H9 (cell line): ENCODE measurements at regions not wholly inside any gene's neighbourhood (a gene's known extent, or its start where the extent isn't known, plus 50 kb on each side); places are given as distances from the start of the nearest gene placed in this dataset.

ENCODE experiments used
- DNase-seq: peaks from one replicate; pipeline ENCODE4 v3.0.0-alpha.2; 2017
- H2AFZ ChIP-seq: one replicate; pipeline ENCODE4 v1.6.1; 2013; ENCODE audit warnings: mild to moderate bottlenecking, low read length, control low read depth, moderate library complexity
- H2AK5ac ChIP-seq: 2 replicates; pipeline ENCODE4 v1.6.1; 2013; ENCODE audit warnings: low read length, control low read depth, mixed read lengths; ENCODE audit not compliant: insufficient read length
- H2BK120ac ChIP-seq: one replicate; pipeline ENCODE4 v1.6.1; 2013; ENCODE audit warnings: low read depth, mild to moderate bottlenecking, low read length, control low read depth, inconsistent platforms; ENCODE audit not compliant: poor library complexity, severe bottlenecking
- H2BK12ac ChIP-seq: 2 replicates; pipeline ENCODE4 v1.6.1; 2013; ENCODE audit warnings: low read length, control low read depth, mixed read lengths, low read depth; ENCODE audit not compliant: insufficient read length
- H2BK15ac ChIP-seq: 2 replicates; pipeline ENCODE4 v1.6.1; 2013; ENCODE audit warnings: low read depth, low read length, control low read depth
- H2BK20ac ChIP-seq: one replicate; pipeline ENCODE4 v1.6.1; 2013; ENCODE audit warnings: low read depth, mild to moderate bottlenecking, low read length, control low read depth, inconsistent platforms; ENCODE audit not compliant: poor library complexity, severe bottlenecking
- H2BK5ac ChIP-seq: 2 replicates; pipeline ENCODE4 v1.6.1; 2013; ENCODE audit warnings: low read length, control low read depth, mixed read lengths; ENCODE audit not compliant: insufficient read length
- H3K14ac ChIP-seq: 2 replicates; pipeline ENCODE4 v1.6.1; 2013; ENCODE audit warnings: low read length, control low read depth; ENCODE audit not compliant: insufficient read depth
- H3K18ac ChIP-seq: 2 replicates; pipeline ENCODE4 v1.6.1; 2013; ENCODE audit warnings: low read depth, mild to moderate bottlenecking, mixed read lengths, low read length, control low read depth; ENCODE audit not compliant: insufficient read length
- H3K23ac ChIP-seq: 2 replicates; pipeline ENCODE4 v1.6.1; 2013; ENCODE audit warnings: low read length, control low read depth, mixed read lengths, low read depth; ENCODE audit not compliant: insufficient read length
- H3K23me2 ChIP-seq: 2 replicates; pipeline ENCODE4 v1.6.1; 2013; ENCODE audit warnings: low read depth, mild to moderate bottlenecking, mixed read lengths, low read length, control low read depth; ENCODE audit not compliant: insufficient read length, poor library complexity, severe bottlenecking
- H3K27ac ChIP-seq: 2 replicates; pipeline ENCODE4 v1.5.1; 2013; ENCODE audit warnings: low read length, control low read depth, mixed read lengths, low read depth; ENCODE audit not compliant: insufficient read length
- H3K27me3 ChIP-seq: 2 replicates; pipeline ENCODE4 v1.6.1; 2013; ENCODE audit warnings: low read length, control low read depth, inconsistent platforms; ENCODE audit not compliant: insufficient read depth
- H3K4ac ChIP-seq: 2 replicates; pipeline ENCODE4 v1.6.1; 2013; ENCODE audit warnings: low read depth, mild to moderate bottlenecking, control low read depth, inconsistent platforms, low read length, moderate library complexity
- H3K4me1 ChIP-seq: 2 replicates; pipeline ENCODE4 v1.6.1; 2013; ENCODE audit warnings: low read length, control low read depth, inconsistent platforms; ENCODE audit not compliant: insufficient read depth
- H3K4me2 ChIP-seq: 2 replicates; pipeline ENCODE4 v1.6.1; 2013; ENCODE audit warnings: low read length, control low read depth, mixed read lengths; ENCODE audit not compliant: insufficient read length, insufficient read depth
- H3K56ac ChIP-seq: 2 replicates; pipeline ENCODE4 v1.6.1; 2013; ENCODE audit warnings: low read depth, mild to moderate bottlenecking, mixed read lengths, low read length, control low read depth; ENCODE audit not compliant: insufficient read length
- H3K79me1 ChIP-seq: 2 replicates; pipeline ENCODE4 v1.6.1; 2013; ENCODE audit warnings: low read depth, mild to moderate bottlenecking, moderate library complexity, low read length, control low read depth, inconsistent platforms; ENCODE audit not compliant: insufficient read depth, poor library complexity, severe bottlenecking
- H3K79me2 ChIP-seq: 2 replicates; pipeline ENCODE4 v1.6.1; 2013; ENCODE audit warnings: low read length, control low read depth, inconsistent platforms; ENCODE audit not compliant: insufficient read depth
- H3K9ac ChIP-seq: 2 replicates; pipeline ENCODE4 v1.6.1; 2013; ENCODE audit warnings: low read length, control low read depth, mixed read lengths; ENCODE audit not compliant: insufficient read length; ENCODE audit errors: extremely low read depth
- H3K9me3 ChIP-seq: one replicate; pipeline ENCODE4 v1.6.1; 2013; ENCODE audit warnings: low read depth, low read length, inconsistent platforms; ENCODE audit not compliant: control insufficient read depth
- H3T11ph ChIP-seq: one replicate; pipeline ENCODE4 v1.6.1; 2013; ENCODE audit warnings: mild to moderate bottlenecking, low read length, control low read depth, inconsistent platforms
- H4K20me1 ChIP-seq: one replicate; pipeline ENCODE4 v1.6.1; 2013; ENCODE audit not compliant: control insufficient read depth, insufficient read length, insufficient read depth
- H4K5ac ChIP-seq: 2 replicates; pipeline ENCODE4 v1.6.1; 2013; ENCODE audit warnings: low read depth, mild to moderate bottlenecking, mixed read lengths, low read length, control low read depth; ENCODE audit not compliant: insufficient read length
- H4K8ac ChIP-seq: replicated peaks from 2 replicates; pipeline ENCODE4 v1.6.1; 2013; ENCODE audit warnings: low read length, control low read depth, mixed read lengths, low read depth; ENCODE audit not compliant: insufficient read length
- H4K91ac ChIP-seq: 2 replicates; pipeline ENCODE4 v1.6.1; 2013; ENCODE audit warnings: low read depth, mild to moderate bottlenecking, moderate library complexity, mixed read lengths, low read length, control low read depth; ENCODE audit not compliant: insufficient read length
- H3K27ac Mint-ChIP-seq, 3 experiments: 2 replicates in 2 of 3; 3 replicates in 1 of 3; pipeline ENCODE4 v1.8.0; 2020 to 2021; ENCODE audit warnings: mixed read lengths in 3 of 3, mild to moderate bottlenecking in 1 of 3, moderate library complexity in 1 of 3
- H3K27me3 Mint-ChIP-seq: 2 replicates; pipeline ENCODE4 v1.8.0; 2021; ENCODE audit warnings: low read depth, mild to moderate bottlenecking, moderate library complexity, mixed read lengths
- H3K36me3 Mint-ChIP-seq, 3 experiments: 2 replicates in 2 of 3; 3 replicates in 1 of 3; pipeline ENCODE4 v1.8.0; 2020 to 2021; ENCODE audit warnings: low read depth in 3 of 3, mixed read lengths in 3 of 3; ENCODE audit not compliant: insufficient read depth in 1 of 3
- H3K4me1 Mint-ChIP-seq, 2 experiments: 2 replicates each; pipeline ENCODE4 v1.8.0; 2020; ENCODE audit warnings: mixed read lengths in 2 of 2
- H3K4me3 Mint-ChIP-seq, 2 experiments: 2 replicates in 1 of 2; 3 replicates in 1 of 2; pipeline ENCODE4 v1.8.0; 2020 to 2021; ENCODE audit warnings: mild to moderate bottlenecking in 2 of 2, mixed read lengths in 2 of 2, moderate library complexity in 1 of 2
- H3K9me3 Mint-ChIP-seq, 2 experiments: 2 replicates in 1 of 2; 3 replicates in 1 of 2; pipeline ENCODE4 v1.8.0; 2020; ENCODE audit warnings: mild to moderate bottlenecking in 2 of 2, mixed read lengths in 2 of 2, moderate library complexity in 1 of 2
- WGBS: extraction: QIAGEN DNeasy Blood & Tissue Kit; methylation state at CpG from one replicate; pipeline ENCODE4 v1.1.7; 2013; ENCODE audit warnings: missing lambda C conversion rate, low lambda C conversion rate, mixed read lengths; ENCODE audit not compliant: insufficient read length; ENCODE audit errors: extremely low coverage; 5-methylcytosine and 5-hydroxymethylcytosine counted together
- TF ChIP-seq, protein P1 (sequence below): fragments of 200-600 bp; sonication (generic); conservative IDR thresholded peaks from 3 replicates; pipeline ENCODE4 v1.8.0; 2021; ENCODE audit warnings: antibody characterized with exemption, mild to moderate bottlenecking

DNA sequence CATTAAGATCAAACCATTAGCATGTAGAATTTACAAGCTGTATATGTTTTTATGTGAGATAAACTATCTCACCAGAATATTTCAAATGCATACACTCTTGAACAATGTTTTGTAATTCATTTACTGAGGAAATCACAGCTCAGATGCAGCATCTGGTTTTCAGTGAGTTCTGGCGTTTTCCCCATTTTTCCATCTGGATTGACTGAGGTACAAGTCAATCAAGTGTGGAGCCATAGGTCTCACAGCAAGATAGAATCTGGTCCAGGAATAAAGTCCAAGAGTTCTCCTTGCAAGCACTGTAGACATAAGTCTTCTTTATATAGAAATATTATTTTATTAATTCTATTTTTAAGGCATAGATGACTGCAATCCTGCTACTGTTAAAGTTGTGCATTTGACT lies 219.3 kb downstream of the ZBBX start:
- no peaks in the 10 kb centered on the region for H3K79me1 ChIP-seq
- no peak overlapping the region for H4K91ac ChIP-seq
- no peak overlapping the region for H3K4me3 Mint-ChIP-seq
- no peak overlapping the region for H2BK15ac ChIP-seq
- no peaks in the 10 kb centered on the region for H4K20me1 ChIP-seq
- H3K18ac ChIP-seq = no peak overlapping the region
- H2AK5ac ChIP-seq = no peak overlapping the region
- H2AFZ ChIP-seq = no peak overlapping the region
- no peak overlapping the region for H2BK5ac ChIP-seq
- no peaks in the 10 kb centered on the region; the same call in 1 of the 2 replicates for H3K27me3 Mint-ChIP-seq
- H3K4me1 Mint-ChIP-seq = peaks cover 9 to 21% of the 10 kb centered on the region in 2 experiments
- H3T11ph ChIP-seq = no peak overlapping the region
- H4K5ac ChIP-seq = no peak overlapping the region
- no CpG with 5 or more reads among the region's 1 CpG for WGBS
- no peaks in the 10 kb centered on the region for H3K9me3 ChIP-seq
- H3K9ac ChIP-seq = no peak overlapping the region
- H2BK12ac ChIP-seq = no peak overlapping the region
- H4K8ac ChIP-seq = no peak overlapping the region
- H3K36me3 Mint-ChIP-seq = peaks cover 0 to 6% (median 4%) of the 10 kb centered on the region in 3 experiments; a peak in 4 of 7 replicates
- no peak overlapping the region for H3K4me2 ChIP-seq
- no peaks in the 10 kb centered on the region for H3K23me2 ChIP-seq
- H2BK120ac ChIP-seq = no peak overlapping the region
- DNase-seq = no peak
- no peaks in the 10 kb centered on the region for H3K79me2 ChIP-seq
- no peak overlapping the region for H3K56ac ChIP-seq
- no peak overlapping the region for H2BK20ac ChIP-seq
- no peaks in the 10 kb centered on the region; the same call in 1 of the 2 replicates for H3K4me1 ChIP-seq
- H3K27ac ChIP-seq = no peak overlapping the region
- peaks cover 5 to 14% of the 10 kb centered on the region in 2 experiments for H3K9me3 Mint-ChIP-seq
- H3K14ac ChIP-seq = no peak overlapping the region
- H3K27ac Mint-ChIP-seq = no peak overlapping the region
- TF ChIP-seq, protein P1, sequence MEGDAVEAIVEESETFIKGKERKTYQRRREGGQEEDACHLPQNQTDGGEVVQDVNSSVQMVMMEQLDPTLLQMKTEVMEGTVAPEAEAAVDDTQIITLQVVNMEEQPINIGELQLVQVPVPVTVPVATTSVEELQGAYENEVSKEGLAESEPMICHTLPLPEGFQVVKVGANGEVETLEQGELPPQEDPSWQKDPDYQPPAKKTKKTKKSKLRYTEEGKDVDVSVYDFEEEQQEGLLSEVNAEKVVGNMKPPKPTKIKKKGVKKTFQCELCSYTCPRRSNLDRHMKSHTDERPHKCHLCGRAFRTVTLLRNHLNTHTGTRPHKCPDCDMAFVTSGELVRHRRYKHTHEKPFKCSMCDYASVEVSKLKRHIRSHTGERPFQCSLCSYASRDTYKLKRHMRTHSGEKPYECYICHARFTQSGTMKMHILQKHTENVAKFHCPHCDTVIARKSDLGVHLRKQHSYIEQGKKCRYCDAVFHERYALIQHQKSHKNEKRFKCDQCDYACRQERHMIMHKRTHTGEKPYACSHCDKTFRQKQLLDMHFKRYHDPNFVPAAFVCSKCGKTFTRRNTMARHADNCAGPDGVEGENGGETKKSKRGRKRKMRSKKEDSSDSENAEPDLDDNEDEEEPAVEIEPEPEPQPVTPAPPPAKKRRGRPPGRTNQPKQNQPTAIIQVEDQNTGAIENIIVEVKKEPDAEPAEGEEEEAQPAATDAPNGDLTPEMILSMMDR = no peak
- no peaks in the 10 kb centered on the region for H3K27me3 ChIP-seq
- H3K4ac ChIP-seq = no peak overlapping the region
- no peak overlapping the region for H3K23ac ChIP-seq
